Dedifferentiated amniotic fluid mesenchymal stem cell (primary cell): ENCODE measurements at regions not wholly inside any gene's neighbourhood (a gene's known extent, or its start where the extent isn't known, plus 50 kb on each side); places are given as distances from the start of the nearest gene placed in this dataset.
"Not testable (repeated sequence)": the region's sequence is repeated elsewhere in the genome, so short reads cannot be mapped to it uniquely, and the experiment has no call there.

ENCODE experiments used
- DNase-seq: peaks from one replicate; pipeline ENCODE4 v3.0.0-alpha.2; 2016; ENCODE audit errors: extremely low spot score

DNA sequence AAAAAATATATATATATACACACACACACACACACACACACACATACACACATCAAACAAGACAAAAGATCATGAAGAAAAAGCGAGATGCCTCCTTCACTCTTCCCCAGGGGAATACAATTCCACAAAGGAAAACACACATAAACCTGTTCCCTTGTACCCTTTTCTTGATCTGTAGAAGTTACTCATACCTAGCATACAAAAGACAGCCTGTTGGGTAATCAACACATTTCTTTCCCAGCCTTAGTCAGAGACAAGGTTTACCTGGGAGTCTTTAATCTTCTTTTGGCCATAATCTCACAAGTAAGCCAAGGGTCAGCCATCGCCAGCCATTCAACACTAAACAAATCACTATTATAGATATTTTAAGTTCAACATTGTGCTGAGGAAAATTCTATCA is 407.0 kb downstream of the SUCLG1 start:
- no peak for DNase-seq

DNA sequence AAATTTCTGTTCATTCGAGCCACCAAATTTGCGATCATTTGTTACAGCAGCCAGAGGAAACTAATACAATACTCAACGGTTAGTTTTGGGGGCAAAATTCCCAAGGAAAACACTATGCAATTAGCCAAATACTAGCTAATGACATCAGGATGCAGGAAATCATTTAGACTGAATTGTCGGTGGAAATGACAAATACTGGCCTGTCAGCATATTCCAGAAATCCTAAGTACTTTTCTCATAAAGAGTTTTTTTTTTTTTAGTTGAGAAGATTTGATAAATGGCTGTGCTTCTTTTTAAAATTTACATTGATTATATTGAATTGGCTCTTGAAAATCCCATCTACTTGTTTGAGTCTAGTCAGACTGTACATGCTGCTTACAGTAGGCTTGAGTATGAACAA is 410.1 kb downstream of the SUCLG1 start:
- no peak for DNase-seq

- no peak for DNase-seq
Observed at GRCh38 chr2:84041506-84041905, 417.6 kb downstream of the SUCLG1 start.

- no peak for DNase-seq
Observed at GRCh38 chr2:84040281-84040680, 418.8 kb downstream of the SUCLG1 start.

GRCh38 chr2:84038866-84039265 is 420.2 kb downstream of the SUCLG1 start:
- DNase-seq, result no peak

- no peak for DNase-seq
Observed at GRCh38 chr2:84033347-84033974, 425.6 kb downstream of the SUCLG1 start.

- no peak for DNase-seq
Observed at GRCh38 chr2:84031312-84032050, 427.6 kb downstream of the SUCLG1 start.

DNA sequence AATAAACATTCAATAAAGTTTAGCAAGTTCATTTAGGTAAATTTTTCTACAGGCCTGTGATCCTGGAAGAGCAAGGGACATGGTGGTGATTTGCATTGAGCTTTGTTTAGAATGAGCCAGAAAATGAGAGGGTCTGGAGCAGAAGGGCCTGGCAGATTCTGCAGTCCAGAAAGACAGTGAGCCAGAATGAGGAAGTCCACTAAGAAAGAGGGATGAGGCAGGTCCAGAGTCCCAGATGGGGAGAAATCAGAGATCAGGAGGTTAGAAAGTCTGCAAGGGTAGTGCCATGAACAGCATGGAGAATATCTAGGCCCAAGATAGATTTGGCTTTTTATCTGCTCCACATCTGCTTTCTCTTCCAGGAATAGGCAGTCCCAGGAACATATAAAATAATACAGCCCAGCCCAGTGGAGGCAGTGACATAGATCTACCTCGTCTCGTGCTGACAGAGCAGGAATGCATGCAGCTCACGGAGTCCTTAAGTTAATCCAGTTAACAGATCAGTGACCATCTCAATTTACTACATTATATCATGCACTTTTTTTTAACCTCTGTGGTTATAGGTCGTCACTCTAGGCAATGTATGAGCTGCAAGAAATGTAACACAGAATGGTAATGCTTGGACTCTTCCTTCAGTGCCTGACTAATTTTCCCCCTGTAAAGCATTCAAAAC is 429.0 kb downstream of the SUCLG1 start:
- DNase-seq, result no peak

DNA sequence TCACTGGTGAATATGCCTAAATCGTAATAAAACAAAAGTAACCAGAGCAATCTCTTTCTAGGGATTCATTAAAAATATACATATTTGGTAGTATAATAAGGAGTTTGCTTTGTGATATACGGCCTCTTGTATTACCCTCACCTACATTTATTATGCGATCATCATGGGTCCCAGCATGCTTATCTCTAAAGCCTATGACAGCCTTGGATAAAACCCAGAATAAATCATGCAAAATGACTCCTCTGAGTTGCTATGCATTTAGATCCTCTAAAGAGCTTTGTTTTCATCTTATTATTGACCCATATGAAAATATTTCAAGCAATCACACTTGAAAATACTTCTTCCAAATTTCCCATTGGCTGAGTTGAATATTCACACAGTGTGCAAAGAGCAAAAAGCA is 432.3 kb downstream of the SUCLG1 start:
- DNase-seq, result no peak

DNA sequence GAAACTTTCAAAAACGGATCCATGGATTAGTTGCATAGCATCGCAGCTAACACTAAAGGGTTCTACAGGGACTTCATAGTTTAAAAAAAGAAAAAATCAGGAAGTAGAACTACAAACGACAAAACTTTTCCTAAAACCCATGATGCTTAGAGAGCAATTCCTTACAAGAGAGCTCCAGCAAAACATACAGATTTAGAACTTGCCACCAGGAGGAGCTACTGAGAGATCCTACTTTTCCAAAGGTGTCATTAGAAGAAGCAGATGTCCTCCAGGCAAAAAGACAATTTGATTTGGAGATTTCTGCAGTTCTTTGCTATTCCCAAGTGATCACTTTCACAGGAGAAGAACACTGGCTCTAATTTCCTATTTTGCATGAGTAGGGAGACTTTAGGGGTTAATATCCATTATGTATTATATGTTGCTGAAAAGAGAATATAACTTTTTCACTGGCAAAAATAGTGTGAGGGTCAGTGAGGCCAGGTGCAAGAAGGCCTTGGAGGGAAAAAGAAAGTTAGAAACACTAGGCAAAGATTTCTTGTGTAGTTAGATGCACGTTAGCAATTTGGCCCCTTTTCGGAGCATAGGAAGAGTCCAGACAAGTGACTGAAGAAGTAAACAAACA is 436.2 kb downstream of the SUCLG1 start:
- DNase-seq, result peak; percentile 48

DNA sequence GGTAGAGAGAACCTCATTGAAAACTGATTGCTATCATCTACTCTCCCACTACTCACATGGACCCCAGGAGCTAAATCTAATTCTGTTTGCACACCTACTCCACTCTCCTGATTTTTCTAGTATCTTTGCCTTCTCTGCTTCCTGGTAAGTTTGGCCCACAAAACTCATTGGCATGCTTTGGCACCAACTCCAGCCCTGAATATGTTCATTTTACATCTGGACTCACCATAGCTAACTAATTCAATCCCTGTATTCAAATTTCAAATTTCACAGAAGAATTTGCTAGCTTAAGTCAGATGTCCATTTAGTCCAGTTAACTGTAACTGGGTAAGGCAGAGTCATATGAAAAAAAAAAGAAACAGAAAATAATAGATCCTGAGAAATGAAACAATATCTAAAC is 442.1 kb downstream of the SUCLG1 start:
- DNase-seq, result no peak

GRCh38 chr2:84016183-84016582 is 442.9 kb downstream of the SUCLG1 start:
- no peak for DNase-seq

GRCh38 chr2:83997889-83998288 is 461.2 kb downstream of the SUCLG1 start:
- DNase-seq, result no peak

- no peak for DNase-seq
Observed at GRCh38 chr2:83994633-83995179, 464.4 kb downstream of the SUCLG1 start.

DNA sequence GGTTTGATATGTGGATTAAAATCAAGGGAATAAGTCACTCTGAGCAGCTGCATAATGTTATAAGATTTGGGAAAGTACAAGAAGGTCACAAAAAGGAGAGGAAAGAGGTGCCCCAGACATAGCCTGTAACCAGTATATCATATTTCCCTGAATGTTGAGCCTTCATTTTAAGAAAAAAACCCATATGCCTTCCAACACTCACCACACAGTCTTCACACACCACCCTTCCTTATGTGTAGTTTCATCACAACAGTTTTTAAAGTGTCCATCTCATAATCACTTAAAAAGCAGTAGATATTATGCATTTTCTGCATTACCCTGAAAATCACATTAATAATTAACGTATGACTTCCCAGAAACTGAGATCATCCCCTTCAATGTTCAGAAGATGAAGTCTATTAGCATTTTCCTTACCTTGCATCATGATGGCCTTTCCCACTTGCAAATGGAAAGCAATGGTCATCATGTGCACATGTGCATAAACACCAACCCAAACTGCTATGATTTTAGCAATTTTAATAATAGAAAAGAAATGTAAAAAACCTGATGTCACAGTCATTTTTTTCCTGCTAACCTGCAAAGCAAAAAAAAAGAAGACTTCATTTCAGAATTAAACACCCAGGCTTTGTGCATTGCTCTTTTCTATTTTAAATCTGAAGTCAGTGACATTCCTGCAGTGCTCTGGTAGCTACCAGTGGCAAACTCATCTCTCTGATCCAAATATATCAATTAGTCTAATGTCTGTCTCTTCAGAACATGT is 465.0 kb downstream of the SUCLG1 start:
- no peak for DNase-seq

- DNase-seq, result no peak
Observed at GRCh38 chr2:83991992-83992391, 467.1 kb downstream of the SUCLG1 start.

DNA sequence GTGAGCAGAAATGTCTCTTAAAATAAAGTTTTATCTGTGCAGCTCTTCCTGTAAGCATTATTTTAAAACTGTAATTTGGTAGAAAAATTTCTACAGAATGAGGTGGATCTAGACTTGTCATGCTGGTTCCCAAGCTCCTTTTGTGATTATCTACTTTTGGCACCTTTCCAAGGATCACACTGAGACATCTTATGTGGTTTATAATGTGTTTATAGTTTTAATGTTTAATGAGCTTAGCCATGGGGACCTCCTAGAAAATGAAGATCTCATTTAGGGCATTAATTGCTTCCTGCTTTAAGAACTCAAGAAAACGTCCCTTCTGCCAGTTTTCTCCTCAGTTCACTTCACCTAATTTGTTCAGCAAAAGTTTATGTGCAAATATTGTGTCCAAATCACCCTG is 468.4 kb downstream of the SUCLG1 start:
- no peak for DNase-seq

GRCh38 chr2:83976628-83977027 is 482.5 kb downstream of the SUCLG1 start:
- not testable (repeated sequence) for DNase-seq

DNA sequence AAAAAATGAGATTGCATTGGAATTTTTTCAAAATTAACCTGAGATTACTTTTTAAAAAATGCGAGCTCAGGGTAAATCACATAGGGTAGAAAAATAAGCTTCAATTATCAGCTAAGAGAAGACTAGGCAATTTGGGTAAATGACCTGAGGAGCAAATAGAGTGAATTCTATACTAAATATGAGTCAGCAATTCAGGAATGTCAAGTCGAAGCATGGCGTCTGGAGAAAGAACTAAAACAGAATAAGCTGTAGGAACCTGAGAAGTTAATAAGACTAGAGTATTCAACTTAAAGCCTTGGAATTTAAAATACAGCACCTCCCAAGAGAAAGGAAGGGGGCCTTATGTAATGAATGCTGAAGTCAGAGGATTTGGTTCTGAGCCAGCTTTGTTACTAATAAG is 487.0 kb downstream of the SUCLG1 start:
- no peak for DNase-seq

DNA sequence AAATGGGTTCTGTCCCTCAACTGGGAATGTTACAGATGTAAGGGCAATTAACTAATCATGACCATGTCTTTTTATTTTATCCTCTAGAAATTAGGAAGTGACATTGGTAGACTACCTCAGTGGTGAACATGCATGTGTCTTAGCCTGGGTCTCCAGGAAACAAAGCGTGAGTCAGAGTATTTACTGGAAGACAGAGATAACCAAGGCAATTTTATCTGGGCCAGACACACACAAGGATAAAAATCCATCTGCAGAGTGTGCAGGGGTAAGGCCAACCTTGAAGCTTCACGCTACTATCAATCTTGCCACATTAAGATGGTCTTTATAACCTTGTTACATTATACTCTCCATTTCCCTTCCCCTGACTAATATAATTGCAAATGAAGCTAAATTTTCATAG is 487.5 kb downstream of the SUCLG1 start:
- no peak for DNase-seq

DNA sequence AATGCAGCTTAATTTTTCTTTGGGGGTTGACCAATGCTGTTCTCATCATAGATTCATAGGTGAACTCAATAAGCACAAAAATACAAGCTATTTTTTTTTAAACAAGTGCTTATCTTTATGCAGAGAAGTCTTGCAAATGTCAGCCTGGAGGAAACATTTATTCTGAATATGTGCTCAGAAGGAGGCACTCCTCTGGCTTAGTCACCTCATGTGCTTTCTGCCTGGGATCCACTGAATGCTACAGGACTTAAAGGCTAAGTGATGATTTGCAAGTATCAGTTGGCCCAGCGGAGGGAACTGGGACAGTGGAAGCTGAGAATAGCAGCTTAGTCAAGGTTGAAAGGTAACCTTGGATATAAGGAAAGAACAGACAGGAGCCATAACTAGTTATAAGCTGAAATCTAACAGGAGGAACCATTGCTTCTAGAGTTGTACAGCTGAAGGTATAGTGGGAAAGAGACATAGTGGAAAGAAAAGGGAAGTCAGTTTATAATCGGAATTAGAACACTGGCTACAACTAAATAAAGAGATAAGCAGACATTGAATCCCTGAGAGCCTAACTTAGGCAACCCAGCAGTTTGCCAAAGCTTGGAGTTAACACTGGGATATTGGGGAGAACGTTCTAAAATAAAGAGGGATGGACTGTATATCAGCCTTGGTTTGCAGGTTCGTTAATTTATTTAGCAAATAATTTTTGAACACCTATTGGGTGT is 488.7 kb downstream of the SUCLG1 start:
- no peak for DNase-seq
